GM19099 (cell line): ENCODE measurements at regions not wholly inside any gene's neighbourhood (a gene's known extent, or its start where the extent isn't known, plus 50 kb on each side); places are given as distances from the start of the nearest gene placed in this dataset.

ENCODE experiments used
- POLR2A ChIP-seq: IDR thresholded peaks from 3 replicates; pipeline ENCODE4 v1.6.1; 2011; ENCODE audit warnings: low read depth; ENCODE audit not compliant: insufficient read length; ENCODE audit errors: extremely low read depth

GRCh38 chr2:41694536-41695049 is 353.2 kb upstream of the PKDCC start:
- TF ChIP-seq POLR2A, result no peak

- no peak for TF ChIP-seq POLR2A
Measured at GRCh38 chr2:41695198-41696113, 352.4 kb upstream of the PKDCC start.

GRCh38 chr2:41697389-41697788 is 350.4 kb upstream of the PKDCC start:
- TF ChIP-seq POLR2A, result no peak

GRCh38 chr2:41698678-41699422 is 349.0 kb upstream of the PKDCC start:
- TF ChIP-seq POLR2A, result no peak

- TF ChIP-seq POLR2A, result no peak
Measured at GRCh38 chr2:41701231-41701630, 346.6 kb upstream of the PKDCC start.

GRCh38 chr2:41703123-41703522 is 344.7 kb upstream of the PKDCC start:
- TF ChIP-seq POLR2A, result no peak

GRCh38 chr2:41705634-41706033 is 342.2 kb upstream of the PKDCC start:
- TF ChIP-seq POLR2A, result no peak

- no peak for TF ChIP-seq POLR2A
Measured at GRCh38 chr2:41706286-41706685, 341.5 kb upstream of the PKDCC start.

GRCh38 chr2:41707790-41708451 is 339.9 kb upstream of the PKDCC start:
- no peak for TF ChIP-seq POLR2A

- no peak for TF ChIP-seq POLR2A
Measured at GRCh38 chr2:41709702-41710599, 337.9 kb upstream of the PKDCC start.

- TF ChIP-seq POLR2A, result no peak
Measured at GRCh38 chr2:41710944-41711343, 336.9 kb upstream of the PKDCC start.

- no peak for TF ChIP-seq POLR2A
Measured at GRCh38 chr2:41711736-41712135, 336.1 kb upstream of the PKDCC start.

GRCh38 chr2:41716497-41716896 is 331.3 kb upstream of the PKDCC start:
- no peak for TF ChIP-seq POLR2A

- TF ChIP-seq POLR2A, result no peak
Measured at GRCh38 chr2:41717839-41718238, 330.0 kb upstream of the PKDCC start.
